ENCODE measurements at regions not wholly inside any gene's neighbourhood (a gene's known extent, or its start where the extent isn't known, plus 50 kb on each side); places are given as distances from the start of the nearest gene placed in this dataset.
"Not testable (repeated sequence)": the region's sequence is repeated elsewhere in the genome, so short reads cannot be mapped to it uniquely, and the experiment has no call there.

DNA sequence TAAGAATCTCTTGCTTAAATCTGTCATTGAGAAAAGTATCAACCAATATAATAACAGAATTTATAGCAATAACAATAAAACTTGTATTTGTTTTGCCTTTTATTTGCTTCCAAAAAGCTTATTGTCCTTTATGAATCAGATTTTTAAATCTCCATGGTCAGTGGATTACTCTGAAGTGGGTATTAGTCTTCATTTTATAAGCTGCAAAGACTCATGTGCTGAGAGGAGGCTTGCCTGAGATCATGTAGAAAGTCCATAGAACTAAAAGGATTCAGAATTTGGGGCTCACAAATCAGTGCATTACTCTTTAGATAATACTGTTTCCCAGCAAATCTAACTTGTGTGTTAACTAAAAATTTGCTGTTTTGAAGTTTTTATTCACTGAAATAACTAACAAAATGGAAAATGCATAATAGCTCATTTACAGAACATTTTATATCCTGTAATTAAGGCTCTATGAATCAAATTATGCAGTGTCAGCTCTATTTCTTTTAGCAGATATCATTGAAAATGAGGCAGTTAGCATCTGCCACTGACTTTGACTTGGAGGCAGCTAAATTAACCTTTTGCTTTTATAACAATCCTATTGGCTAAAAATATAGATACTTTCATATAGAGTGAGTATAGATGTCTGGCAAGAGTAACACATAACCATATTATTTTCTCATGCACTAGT, 781.1 kb upstream of the CITED2 start:
- peaks cover 2% of the 10 kb centered on the region for H3K9me3 Mint-ChIP-seq
- H3K27ac Mint-ChIP-seq = no peak overlapping the region
- H3K27ac ChIP-seq (ENCODE audit: low read depth, low read length) = no peak overlapping the region
- no peak overlapping the region for H3K4me3 Mint-ChIP-seq
- TF ChIP-seq, protein P1, sequence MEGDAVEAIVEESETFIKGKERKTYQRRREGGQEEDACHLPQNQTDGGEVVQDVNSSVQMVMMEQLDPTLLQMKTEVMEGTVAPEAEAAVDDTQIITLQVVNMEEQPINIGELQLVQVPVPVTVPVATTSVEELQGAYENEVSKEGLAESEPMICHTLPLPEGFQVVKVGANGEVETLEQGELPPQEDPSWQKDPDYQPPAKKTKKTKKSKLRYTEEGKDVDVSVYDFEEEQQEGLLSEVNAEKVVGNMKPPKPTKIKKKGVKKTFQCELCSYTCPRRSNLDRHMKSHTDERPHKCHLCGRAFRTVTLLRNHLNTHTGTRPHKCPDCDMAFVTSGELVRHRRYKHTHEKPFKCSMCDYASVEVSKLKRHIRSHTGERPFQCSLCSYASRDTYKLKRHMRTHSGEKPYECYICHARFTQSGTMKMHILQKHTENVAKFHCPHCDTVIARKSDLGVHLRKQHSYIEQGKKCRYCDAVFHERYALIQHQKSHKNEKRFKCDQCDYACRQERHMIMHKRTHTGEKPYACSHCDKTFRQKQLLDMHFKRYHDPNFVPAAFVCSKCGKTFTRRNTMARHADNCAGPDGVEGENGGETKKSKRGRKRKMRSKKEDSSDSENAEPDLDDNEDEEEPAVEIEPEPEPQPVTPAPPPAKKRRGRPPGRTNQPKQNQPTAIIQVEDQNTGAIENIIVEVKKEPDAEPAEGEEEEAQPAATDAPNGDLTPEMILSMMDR (conservative IDR thresholded peaks at IDR 0.05) = no peak
- H3K36me3 Mint-ChIP-seq (ENCODE audit: low read depth) = no peaks in the 10 kb centered on the region
- H3K9me3 ChIP-seq (ENCODE audit: control insufficient read depth, low read length) = peaks cover 9% of the 10 kb centered on the region
- DNase-seq = no peak
- no peaks in the 10 kb centered on the region for H3K36me3 ChIP-seq (ENCODE audit: control insufficient read depth, insufficient read depth, low read length)
- no peaks in the 10 kb centered on the region for H3K27me3 ChIP-seq (ENCODE audit: control insufficient read depth, insufficient read depth, low read length, poor library complexity, severe bottlenecking)
- H3K27me3 Mint-ChIP-seq (ENCODE audit: insufficient read depth) = no peaks in the 10 kb centered on the region
- no peaks in the 10 kb centered on the region for H3K4me1 Mint-ChIP-seq
- H3K9ac ChIP-seq (ENCODE audit: extremely low read depth, low read length, poor library complexity, severe bottlenecking) = no peak overlapping the region
- no peak overlapping the region for H3K4me3 ChIP-seq (ENCODE audit: low read length)
- no peaks in the 10 kb centered on the region for H3K4me1 ChIP-seq (ENCODE audit: control insufficient read depth, insufficient read depth, low read length)

DNA sequence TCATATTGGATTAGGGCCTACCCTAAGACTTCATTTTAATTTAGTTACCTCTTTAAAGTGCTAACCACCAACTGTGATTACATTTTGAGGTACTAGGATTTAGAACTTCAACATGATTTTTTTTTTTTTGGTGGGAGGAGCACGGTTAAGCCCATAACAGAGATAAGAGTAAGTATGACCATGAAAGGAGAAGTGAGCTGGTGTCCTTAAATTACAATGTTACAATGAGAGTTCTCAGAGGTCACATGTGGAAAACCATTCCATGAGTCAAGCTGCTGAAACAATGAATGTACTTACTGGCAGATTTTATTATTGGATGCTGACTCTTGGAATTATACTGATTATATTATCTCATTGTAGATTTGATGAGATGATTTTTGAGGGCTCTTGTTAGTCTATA, 779.3 kb upstream of the CITED2 start:
- Mint-ChIP-seq H3K9me3 (peaks cover 8% of the 10 kb centered on the region), H3K4me3 (no peak overlapping the region), H3K27ac (no peak overlapping the region), H3K36me3 (ENCODE audit: low read depth) (peaks cover 2% of the 10 kb centered on the region), H3K4me1 (no peaks in the 10 kb centered on the region), H3K27me3 (ENCODE audit: insufficient read depth) (no peaks in the 10 kb centered on the region)
- no peaks in the 10 kb centered on the region for H3K4me1 ChIP-seq (ENCODE audit: control insufficient read depth, insufficient read depth, low read length)
- no peak overlapping the region for H3K27ac ChIP-seq (ENCODE audit: low read depth, low read length)
- DNase-seq = no peak
- H3K27me3 ChIP-seq (ENCODE audit: control insufficient read depth, insufficient read depth, low read length, poor library complexity, severe bottlenecking) = no peaks in the 10 kb centered on the region
- no peak overlapping the region for H3K4me3 ChIP-seq (ENCODE audit: low read length)
- TF ChIP-seq, protein P1 (conservative IDR thresholded peaks at IDR 0.05) = no peak
- WGBS, 2 experiments (ENCODE audit: insufficient coverage in 1 of 2, insufficient read length in 1 of 2) = 94% methylated on average over 1 of the region's 1 CpG; no CpG with 5 or more reads in 1 of the 2 experiments
- peaks cover 9% of the 10 kb centered on the region for H3K9me3 ChIP-seq (ENCODE audit: control insufficient read depth, low read length)
- H3K36me3 ChIP-seq (ENCODE audit: control insufficient read depth, insufficient read depth, low read length) = no peaks in the 10 kb centered on the region
- H3K9ac ChIP-seq (ENCODE audit: extremely low read depth, low read length, poor library complexity, severe bottlenecking) = no peak overlapping the region

DNA sequence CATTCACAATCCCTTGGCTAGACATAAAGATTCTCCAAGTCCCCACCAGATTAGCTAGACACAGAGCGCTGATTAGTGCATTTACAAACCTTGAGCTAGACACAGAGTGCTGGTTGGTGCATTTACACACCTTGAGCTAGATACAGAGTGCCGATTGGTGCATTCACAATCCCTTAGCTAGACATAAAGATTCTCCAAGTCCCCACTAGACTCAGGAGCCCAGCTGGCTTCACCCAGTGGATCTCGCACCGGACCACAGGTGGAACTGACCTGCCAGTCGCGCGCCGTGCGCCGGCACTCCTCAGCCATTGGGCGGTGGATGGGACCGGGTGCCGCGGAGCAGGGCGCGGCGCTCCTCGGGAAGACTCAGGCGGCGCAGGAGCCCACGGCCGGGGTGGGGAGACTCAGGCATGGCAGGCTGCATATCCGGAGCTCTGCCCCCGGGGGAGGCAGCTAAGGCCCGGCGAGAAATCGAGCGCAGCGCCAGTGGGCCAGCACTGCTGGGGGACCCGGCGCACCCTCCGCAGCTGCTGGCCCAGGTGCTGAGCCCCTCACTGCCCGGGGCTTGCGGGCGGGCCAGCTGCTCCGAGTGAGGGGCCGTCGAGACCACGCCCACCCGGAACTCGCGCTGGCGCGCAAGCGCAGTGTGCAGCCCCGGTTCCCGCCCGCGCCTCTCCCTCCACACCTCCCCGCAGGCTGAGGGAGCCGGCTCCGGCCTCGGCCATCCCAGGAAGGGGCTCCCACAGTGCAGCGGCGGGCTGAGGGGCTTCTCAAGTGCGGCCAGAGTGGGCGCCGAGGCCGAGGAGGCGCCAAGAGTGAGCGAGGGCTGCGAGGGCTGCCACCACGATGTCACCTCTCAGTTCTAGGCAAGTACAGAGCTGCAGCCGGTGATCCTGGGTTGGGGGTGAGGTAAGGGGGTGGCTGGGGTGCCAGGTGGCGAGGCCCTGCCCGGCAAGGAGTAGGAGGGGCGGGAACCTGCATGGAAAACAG, 773.7 kb upstream of the CITED2 start:
- H3K9ac ChIP-seq (ENCODE audit: extremely low read depth, low read length, poor library complexity, severe bottlenecking); H3K27me3 Mint-ChIP-seq (ENCODE audit: insufficient read depth); DNase-seq; H3K36me3 Mint-ChIP-seq (ENCODE audit: low read depth); H3K36me3 ChIP-seq (ENCODE audit: control insufficient read depth, insufficient read depth, low read length); H3K4me3 ChIP-seq (ENCODE audit: low read length); H3K27ac Mint-ChIP-seq; H3K4me1 Mint-ChIP-seq; H3K4me1 ChIP-seq (ENCODE audit: control insufficient read depth, insufficient read depth, low read length); H3K27me3 ChIP-seq (ENCODE audit: control insufficient read depth, insufficient read depth, low read length, poor library complexity, severe bottlenecking); H3K27ac ChIP-seq (ENCODE audit: low read depth, low read length): not testable (repeated sequence)
- 95 to 97% methylated on average over 27 to 67 of the region's 67 CpGs for WGBS, 2 experiments (ENCODE audit: insufficient coverage in 1 of 2, insufficient read length in 1 of 2)
- H3K9me3 Mint-ChIP-seq = peaks cover 15% of the 10 kb centered on the region
- peak overlapping the region; percentile 17 for H3K4me3 Mint-ChIP-seq
- H3K9me3 ChIP-seq (ENCODE audit: control insufficient read depth, low read length) = peaks cover 11% of the 10 kb centered on the region

Data from endodermal cell (in vitro differentiated cells).